NOMO-1 treated with dmso at 0.1 percent for 144 hours (cell line): ENCODE measurements at regions not wholly inside any gene's neighbourhood (a gene's known extent, or its start where the extent isn't known, plus 50 kb on each side); places are given as distances from the start of the nearest gene placed in this dataset.

Experiments
- DNase-seq: peaks from one replicate; lab custom pipeline; 2025; ENCODE audit not compliant: unreplicated experiment; lab: John Stamatoyannopoulos, UW

DNA sequence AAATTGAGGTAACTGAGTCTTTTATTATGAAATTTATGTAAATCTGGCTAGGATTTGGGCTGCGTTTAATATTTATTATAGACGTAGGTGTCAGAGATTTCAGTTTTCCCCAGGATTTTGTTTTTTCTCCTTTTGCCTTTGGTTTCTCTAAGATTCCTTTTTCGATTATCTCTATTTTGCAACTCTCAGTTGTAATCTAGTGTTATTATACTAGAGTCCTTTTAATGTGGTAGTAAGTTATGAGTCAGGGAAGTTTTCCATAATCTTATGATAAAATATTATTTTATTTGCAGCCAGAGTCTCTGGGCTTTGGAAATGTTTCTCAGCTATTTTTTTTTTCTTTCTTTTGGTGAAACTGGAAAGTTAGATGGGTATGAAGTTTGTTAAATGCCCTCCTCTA, 1043.8 kb downstream of the PLA2G4A start:
- no peak for DNase-seq

DNA sequence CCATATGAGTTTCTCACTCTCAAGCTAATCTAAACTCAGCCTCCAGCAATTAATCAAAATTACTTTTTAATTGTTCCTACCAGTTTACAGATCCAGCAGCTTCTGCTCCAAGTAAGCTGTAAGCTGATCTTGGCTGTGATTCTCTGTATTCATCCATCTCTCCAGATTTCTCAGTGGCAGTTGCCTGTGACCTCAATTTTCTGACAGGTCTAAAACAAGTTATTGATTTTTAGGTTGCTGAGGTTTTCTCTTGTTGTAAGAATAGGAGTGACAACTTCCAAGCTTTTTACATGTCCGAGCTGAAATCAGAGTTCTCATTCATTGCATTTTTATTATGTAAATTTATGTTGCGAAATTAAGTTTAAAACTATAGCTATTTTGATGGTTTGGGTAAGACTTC, 1044.4 kb downstream of the PLA2G4A start:
- DNase-seq = no peak

DNA sequence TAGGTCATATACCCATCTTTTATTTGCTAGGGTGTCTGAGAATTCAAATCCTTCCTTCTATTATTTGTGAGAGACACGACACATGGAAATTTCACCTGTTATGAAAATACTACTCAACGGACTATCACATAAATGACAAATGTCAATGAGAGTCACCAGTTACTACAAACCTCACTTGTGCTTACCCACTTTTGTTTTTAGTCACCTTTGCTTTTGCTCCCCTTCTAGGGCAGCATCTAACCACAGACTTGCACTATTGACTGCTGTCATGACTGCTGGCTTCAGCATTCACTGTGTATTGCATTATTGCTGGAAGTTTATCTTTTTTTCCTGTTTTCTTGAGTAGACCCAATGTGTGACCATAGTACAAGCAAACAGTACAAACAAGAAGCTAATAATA, 1048.0 kb downstream of the PLA2G4A start:
- DNase-seq = no peak

DNA sequence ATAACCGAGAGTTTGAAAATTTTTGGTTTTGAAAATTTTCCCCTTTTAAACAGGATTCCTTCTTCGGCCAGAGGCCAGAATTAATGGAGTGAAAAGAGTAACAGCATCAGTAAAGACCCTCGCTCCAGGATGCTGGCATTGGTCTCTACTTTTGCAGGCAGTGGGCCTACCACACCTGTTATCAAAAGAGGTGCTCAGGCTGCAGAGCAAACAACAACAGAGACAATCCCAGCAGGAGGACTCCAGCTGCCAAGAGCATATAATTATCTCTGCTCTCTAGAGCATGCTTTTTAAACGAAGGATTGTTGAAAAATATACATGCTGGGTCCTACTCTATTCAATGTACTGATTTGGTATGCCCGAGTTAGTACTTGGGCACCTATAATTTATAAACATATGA, 1048.5 kb downstream of the PLA2G4A start:
- DNase-seq = no peak

DNA sequence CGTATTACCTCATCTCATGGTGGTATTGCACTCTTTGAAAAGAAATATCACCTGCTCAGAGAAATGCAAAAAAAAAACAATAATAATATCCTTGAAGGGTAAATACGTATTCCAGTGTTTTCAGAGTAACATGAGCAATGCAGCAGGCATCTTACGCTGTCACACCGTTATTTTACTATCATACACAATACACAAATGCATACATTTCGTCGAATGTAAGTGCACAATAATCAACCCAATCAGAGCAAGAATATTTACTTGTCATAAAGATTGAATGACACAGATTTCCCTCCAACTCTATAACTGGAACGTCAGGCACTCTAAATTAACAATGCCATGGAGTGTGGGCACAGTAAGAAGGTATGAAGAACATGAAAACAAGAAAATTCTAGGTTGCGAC, 1050.1 kb downstream of the PLA2G4A start:
- no peak for DNase-seq

DNA sequence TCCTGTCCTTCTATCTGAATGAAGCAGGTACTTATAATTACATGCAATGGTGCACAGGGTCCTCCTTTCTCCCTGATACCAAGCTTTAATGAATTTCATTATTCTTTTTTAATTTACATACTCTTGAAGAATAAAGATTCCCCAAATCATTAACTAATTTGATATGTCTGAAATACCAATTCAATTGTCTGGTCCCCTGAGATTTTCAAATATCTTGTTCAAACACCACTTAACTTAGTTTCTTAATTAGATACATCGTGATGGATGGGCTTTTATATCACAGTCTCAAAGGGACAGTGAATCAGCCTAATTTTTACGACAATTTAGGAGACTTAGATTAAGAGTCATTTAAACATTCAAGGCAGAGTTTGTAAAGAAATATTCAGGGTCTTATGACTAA, 1054.6 kb downstream of the PLA2G4A start:
- DNase-seq = no peak

DNA sequence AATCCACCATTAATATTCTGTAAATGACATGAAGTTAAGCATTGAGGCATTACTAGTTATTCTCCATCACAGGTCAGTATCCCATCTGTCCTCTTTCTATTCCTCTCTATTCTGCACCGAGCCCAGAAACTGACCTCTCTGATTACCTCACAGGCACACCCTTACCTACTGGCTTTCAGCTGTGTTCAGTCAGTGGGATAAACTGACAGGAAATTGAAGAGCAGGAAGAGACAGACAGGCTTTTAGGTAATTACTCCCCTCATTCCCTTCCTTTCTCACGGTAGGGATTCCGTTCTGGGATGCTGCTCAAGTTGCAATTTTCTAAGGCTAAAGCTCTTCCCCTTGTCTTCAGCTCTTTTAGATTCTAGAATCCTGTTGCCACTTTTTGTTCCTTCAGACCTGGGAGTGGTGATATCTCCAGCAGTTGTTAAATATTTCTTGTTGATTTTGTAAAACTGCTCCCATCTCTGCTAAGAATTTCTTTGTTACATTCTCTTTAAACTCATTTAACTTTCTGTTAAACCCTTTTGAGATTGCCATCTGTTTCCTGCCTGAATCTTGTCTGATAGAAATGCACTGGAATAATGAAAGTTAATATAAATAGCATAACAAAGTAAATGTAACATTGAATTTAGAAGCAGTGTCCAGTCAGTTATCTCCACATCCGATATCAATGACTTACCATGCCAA, 1063.4 kb downstream of the PLA2G4A start:
- DNase-seq = no peak

DNA sequence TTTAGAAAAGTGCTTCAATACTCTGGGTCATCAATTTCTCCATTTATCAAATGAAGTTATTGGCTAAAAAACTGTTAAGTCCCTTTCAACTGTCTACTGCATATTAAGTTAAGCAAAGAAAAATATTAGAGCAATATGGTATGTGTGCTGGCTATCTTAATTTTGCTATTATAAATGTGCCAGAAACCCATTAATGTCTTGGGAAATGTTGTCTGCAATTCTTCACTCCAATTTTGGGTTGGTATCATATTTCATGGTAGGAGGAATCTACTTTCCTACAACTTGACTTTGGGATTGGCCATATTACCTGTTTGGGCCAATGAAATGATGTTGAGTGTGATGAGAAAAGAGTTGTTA, 1063.9 kb downstream of the PLA2G4A start:
- no peak for DNase-seq

DNA sequence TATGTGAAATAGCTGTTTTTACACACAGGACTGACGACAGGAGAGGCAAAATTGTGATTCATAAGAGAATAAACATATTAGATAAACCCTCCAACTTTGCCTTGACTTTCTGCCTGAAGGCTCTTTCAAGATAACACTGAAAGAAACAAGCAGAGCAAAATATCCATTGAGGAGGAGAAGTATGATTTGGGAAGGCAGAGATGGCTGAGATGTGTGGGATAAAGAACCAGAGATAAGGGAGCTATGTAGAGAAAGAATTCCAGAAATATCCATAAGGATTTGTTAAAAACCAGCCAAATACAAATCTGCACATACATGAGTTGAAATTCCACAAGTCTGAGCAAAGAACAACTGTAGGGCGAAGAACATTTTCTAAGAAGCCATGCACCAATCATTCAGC, 1064.7 kb downstream of the PLA2G4A start:
- no peak for DNase-seq

DNA sequence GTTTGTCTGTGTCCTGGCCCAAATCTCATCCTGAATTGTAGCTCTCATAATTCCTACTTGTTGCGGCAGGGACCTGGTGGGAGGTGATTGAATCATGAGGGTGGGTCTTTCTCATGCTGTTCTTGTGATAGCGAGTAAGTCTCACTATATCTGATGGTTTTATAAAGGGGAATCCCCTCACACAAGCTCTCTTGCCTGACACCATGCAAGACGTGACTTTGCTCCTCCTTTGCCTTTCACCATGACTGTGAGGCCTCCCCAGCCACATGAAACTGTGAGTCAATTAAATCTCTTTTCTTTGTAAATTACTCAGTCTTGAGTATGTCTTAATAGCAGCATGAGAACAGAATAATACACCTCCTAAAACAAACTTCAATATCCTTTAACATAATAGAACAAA, 1065.6 kb downstream of the PLA2G4A start:
- no peak for DNase-seq

DNA sequence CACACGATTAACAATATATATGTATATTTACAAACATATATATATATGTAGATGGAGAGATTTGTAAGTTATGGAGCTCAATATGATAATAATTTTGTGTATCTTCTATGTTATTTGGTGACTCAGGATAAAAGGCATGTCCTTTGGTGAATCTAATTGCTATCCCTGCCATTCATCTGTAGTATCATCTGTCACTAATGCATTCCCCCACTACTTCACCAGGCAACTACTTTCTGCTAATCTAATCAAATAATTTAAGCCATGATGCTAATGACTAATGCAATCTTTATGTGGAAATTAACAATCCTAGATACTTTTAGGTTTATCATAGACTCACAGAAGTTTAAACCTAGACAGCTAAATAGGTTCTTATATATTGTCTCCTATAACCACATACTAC, 1074.5 kb downstream of the PLA2G4A start:
- DNase-seq = no peak

DNA sequence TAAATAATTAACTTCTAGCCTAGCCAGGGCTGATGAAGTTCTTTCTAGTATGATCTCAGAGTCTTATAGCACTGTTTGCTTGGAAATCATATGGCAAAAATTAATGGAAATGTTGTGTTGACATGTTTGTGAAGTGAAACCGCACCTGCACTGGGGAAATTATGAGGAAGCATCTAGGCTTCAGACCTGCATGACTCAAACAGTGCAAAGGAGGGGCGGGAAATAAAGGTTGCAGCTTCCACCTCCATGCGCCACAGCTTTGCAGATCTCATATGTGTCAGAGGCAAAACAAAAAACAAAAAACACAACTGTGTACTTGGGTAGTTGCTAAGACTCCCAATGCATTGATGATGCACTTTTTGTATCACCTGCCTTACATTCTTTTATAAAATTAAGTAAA, 1080.6 kb downstream of the PLA2G4A start:
- DNase-seq = no peak

DNA sequence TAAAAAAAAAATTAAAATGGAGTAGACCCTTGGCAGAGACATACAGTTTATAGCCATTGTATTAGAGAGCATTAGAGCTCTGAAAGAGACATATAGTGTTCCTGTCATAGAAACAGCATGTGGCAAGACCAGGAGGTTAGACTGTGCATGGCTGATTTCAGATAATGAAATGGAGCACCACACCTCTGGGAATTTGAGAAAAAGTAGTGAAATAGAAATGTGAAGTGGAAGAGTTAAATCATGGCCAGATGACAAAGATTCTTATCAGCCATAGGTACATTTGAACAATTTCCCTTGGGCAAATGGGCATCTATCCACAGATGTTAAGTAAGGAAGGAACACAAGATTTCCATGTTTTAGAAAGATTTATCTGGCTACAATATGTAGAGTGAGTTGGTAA, 1083.1 kb downstream of the PLA2G4A start:
- no peak for DNase-seq

DNA sequence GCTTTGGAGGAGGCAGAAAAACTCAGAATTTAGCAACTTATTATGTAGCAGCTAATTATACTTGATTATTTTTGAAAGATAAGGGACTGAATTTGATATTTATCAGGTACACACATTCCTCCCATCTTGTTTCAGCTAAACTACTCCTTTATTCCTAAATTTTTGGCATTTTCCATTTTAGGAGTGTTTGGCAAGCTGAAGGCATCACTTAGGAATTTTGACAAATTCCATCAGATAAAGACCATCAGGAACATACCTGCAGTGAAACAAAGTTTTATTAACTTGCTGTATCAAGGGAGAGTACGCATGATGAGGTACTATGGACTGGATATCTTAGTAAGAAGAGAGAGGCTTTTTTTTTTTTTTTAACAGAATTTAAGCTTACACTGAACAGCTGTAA, 1092.2 kb downstream of the PLA2G4A start:
- DNase-seq = no peak

DNA sequence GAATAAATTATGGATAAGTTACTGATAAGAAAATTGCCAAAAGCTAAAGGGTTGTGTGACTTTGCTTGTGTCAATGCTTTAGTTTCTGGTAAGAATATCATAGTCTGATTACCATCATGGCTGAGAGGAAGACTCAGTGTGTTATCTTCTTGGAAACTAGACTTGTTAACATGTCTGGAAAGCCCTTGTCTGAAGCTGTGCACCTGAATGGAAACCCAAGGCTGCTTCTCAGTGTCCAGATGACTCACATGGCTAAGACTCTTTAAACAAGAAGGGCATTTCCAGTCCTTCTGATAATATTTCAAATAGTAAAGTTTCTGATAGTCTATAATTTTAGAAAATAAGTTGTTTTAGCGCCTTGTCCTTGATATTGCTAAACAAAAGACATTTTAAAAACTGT, 1092.7 kb downstream of the PLA2G4A start:
- DNase-seq = no peak

DNA sequence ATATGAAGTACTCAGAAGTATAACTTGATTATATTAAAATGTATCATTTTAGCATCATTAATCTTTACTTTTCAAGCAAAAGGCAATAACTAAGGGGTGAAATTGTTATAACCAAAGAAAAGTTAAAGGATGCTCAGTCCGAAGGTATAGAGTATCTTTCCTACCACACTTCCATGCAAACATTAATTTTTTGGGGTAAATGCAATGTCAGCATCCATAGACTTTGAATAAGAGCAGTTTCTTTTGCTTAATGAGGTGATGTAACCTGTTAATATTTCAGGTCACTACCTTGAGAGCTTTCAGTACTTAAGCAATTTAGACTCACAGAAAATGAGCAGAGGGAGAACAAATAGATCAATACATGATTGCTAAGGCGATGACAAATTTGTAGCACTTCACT, 1093.5 kb downstream of the PLA2G4A start:
- DNase-seq = no peak

DNA sequence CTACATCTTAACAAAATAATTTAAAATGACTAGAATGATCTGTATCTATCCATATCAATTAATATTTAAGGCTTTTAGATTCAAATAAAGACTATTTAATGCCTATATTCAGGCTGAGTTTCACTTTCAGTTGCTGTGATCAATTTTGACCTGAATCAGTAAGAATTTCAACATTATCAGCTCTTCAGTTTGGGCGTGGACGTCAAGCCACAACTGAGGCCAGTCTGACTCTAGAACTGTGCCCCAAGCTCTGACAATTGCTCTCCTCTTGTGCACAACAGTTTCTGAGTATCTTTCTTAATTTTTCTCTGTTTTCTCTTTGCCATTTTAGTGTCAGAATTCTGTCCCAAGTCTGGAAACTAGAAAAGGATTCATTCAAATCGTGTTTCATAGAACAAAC, 1095.5 kb downstream of the PLA2G4A start:
- DNase-seq = no peak

DNA sequence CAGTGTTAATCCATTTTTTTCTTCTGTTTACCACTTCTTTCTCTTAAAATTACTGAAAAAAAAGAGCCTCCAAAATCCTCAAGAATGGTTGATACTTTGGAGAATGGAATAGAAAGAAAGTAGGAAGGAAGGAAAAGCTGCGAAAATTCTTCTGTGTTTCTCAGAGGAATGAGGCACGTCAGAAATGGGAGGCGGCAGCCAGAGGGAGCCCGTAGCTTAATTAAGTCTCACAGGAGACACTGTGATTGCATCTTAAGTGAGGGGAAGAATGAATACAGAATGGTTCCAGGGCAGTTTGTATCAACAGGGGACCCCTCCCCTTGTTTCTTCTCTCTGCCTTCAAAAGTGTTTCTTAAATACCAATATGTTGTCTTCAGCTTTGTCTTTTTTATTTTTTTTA, 1099.5 kb downstream of the PLA2G4A start:
- DNase-seq = no peak

DNA sequence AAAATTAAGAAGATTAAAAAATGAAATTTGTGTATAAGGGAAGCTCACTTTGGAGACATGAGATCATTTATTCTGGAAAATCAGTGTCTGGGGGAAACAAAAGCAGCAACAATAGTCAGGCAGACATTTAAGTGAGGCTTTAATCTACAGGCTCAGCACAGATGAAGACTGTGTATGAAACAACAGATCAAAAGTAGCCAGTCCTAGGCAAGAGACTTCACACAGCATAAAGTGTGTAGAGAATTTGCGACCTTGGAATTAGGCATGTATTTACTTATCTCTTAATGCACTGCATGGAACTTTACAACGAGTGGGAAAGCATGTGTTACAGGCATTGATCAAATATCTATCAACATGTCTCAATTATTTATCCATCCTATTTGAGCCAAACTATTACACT, 1099.9 kb downstream of the PLA2G4A start:
- no peak for DNase-seq

DNA sequence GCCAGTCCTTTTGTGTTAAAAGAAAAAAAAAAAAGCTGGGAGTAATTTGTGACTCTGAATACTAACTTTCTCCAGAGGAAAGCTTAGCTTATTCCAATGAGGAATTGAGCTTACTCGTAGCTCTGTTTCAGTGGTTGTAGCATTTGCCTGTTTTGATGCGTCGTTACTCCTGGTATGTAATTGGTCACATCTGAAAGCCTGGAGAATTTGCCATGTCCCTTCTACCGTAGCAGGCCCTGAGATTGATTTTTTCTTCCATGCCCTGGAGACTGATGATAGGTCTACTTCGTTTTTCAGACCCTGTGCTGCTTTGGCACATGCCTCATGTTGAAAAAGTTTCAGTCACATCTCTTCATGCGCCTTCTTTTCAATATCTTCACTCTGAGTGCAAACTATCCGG, 1103.0 kb downstream of the PLA2G4A start:
- DNase-seq = no peak

DNA sequence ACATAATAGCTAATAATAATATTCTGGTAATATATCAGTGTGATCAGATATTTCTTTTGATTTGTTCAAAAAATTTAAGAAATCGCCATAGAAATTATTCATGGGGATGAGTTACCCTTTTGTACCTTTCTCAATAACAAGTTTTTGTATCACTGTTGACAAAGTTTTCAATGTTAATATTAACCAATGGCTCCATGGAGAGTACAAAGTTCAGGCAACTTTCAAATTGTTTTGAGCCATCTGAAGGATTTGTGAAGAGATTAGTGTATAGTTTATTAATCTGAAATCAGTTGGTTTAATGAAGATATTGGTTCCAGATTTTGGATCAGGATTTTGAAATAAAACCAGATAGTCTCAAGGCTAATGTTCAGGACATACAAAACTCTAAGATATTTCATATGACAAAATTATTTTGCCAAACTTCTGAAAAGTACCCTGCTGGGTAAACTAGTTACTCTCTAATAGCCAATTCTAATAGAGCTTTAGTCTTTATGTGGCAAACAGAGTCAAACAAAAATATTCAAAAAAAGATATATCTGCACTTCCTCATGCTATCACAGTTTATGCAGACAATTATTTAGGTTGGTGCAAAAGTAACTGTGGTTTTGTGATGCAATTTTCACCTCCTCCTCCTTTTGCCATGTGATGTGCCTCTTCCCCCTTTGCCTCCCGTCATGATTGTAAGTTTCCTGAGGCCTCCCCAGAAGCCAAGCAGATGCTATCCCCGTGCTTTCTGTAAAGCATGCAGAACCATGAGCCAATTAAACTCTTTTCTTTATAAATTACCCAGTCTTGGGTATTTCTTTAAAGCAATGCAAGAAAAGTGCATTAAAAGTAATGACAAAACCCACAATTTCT, 1105.0 kb downstream of the PLA2G4A start:
- no peak for DNase-seq

DNA sequence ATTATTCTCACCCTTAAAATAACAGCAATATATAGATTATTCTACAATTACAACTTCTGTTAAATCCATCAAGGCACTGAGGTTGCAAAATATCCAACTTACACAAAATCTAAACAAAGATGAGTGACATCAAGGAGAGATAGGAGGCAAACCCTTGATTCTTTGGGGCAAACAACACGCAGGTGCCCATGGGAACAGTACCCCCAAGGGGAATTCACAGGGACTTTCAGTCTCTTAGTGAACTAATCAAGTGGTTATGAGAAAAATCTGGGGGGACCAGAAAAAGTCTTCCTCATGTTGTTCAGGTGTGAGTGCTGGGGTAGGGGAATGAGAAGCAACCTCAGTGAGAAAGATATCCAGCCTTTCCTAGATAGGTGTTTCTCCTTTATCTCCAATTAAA, 1107.9 kb downstream of the PLA2G4A start:
- DNase-seq = no peak

DNA sequence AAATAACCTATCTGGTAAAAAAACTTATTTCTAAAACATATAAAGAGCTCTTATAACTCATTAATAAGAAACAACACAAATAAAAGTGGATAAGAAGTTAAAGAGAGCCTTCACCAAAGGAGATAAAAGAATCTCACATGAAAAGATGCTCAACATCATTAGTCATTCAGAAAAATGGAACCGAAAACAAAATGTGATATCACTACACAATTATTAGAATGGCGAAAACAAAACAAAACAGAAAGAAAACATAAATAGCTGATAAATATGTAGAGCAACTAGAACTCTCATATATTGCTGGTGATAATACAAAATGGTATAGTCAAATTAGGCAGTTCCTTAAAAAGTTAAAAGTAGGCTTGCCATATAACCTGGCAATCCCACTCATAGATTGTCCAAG, 1109.3 kb downstream of the PLA2G4A start:
- no peak for DNase-seq
